HCT116 (cell line): ENCODE measurements at regions not wholly inside any gene's neighbourhood (a gene's known extent, or its start where the extent isn't known, plus 50 kb on each side); places are given as distances from the start of the nearest gene placed in this dataset.

Experiments
- ATAC-seq: fragments of 200-7000 bp; cut with Tn5 transposase; 2 replicates; pipeline ENCODE4 v1.9.1; 2020; ENCODE audit warnings: mild to moderate bottlenecking, moderate library complexity
- BruUV-seq: library from RNA; stranded (reverse); fragments of 400-500 nt; replicated peaks from 2 replicates; lab custom pipeline; 2021; lab: Mats Ljungman, UMichigan
- CTCF ChIA-PET: fragments of 300-600 bp; sonication (Branson Sonifier 250); formaldehyde crosslinking; loops from one replicate; lab custom pipeline; 2021; ENCODE audit warnings: antibody characterized with exemption; lab: Charles Lee
- POLR2A ChIA-PET: fragments of 300-600, 350-600 bp; sonication (Branson Sonifier 250); formaldehyde crosslinking; loops from one replicate; lab custom pipeline; 2021; ENCODE audit warnings: antibody characterized with exemption; lab: Charles Lee
- RAD21 ChIA-PET, 2 experiments: fragments of 300-600 bp; sonication (Branson Sonifier 250); formaldehyde crosslinking; loops; one replicate each; lab custom pipeline; 2023; ENCODE audit warnings: low total read pairs in 2 of 2; ENCODE audit not compliant: uncharacterized antibody in 2 of 2, unreplicated experiment in 2 of 2, low non-redundant PET in 1 of 2; lab: Charles Lee
- DNase-seq: peaks from one replicate; pipeline ENCODE4 v3.0.0-alpha.2; 2010; ENCODE audit warnings: low read depth, low spot score
- H2AFZ ChIP-seq: fragments of 200-600 bp; shearing (Covaris generic), sonication (generic); 2 replicates; pipeline ENCODE4 v1.6.1; 2017; ENCODE audit warnings: low read depth, mixed run types, mixed read lengths, antibody characterized with exemption, low read length; ENCODE audit not compliant: poor library complexity, severe bottlenecking
- H3K27ac ChIP-seq: 2 replicates; pipeline ENCODE4 v1.5.1; 2012; ENCODE audit warnings: low read depth, low read length
- H3K27me3 ChIP-seq: fragments of 200-600 bp; sonication (generic); 2 replicates; pipeline ENCODE4 v1.6.1; 2016; ENCODE audit warnings: mixed run types, low read length, mixed read lengths; ENCODE audit not compliant: insufficient read depth
- H3K36me3 ChIP-seq, 2 experiments: fragments of 200-500 bp in 1 of 2; fragments of 200-600 bp in 1 of 2; sonication (Bioruptor generic) in 1 of 2; sonication (generic) in 1 of 2; 2 replicates each; pipeline versions ENCODE4 v1.5.1 to v1.6.1; 2014 to 2016; ENCODE audit warnings: low read length in 2 of 2, inconsistent platforms in 1 of 2, mixed read lengths in 1 of 2, mixed run types in 1 of 2; ENCODE audit not compliant: insufficient read depth in 2 of 2, control insufficient read depth in 1 of 2
- H3K4me1 ChIP-seq, 2 experiments: fragments of 200-600 bp in 1 of 2; sonication (generic) in 1 of 2; 2 replicates each; pipeline versions ENCODE4 v1.5.1 to v1.6.1; 2012 to 2017; ENCODE audit warnings: low read length in 2 of 2, inconsistent platforms in 1 of 2, mild to moderate bottlenecking in 1 of 2, mixed read lengths in 1 of 2, mixed run types in 1 of 2, moderate library complexity in 1 of 2; ENCODE audit not compliant: insufficient read depth in 2 of 2, control insufficient read depth in 1 of 2
- H3K4me2 ChIP-seq: fragments of 200-600 bp; sonication (generic); 2 replicates; pipeline ENCODE4 v1.6.1; 2017; ENCODE audit warnings: mixed run types, low read length, mixed read lengths
- H3K4me3 ChIP-seq, 2 experiments: fragments of 200-600 bp in 1 of 2; sonication (generic) in 1 of 2; replicated peaks in 1 of 2; 2 replicates each; pipeline ENCODE4 v1.5.1; 2011 to 2016; ENCODE audit warnings: low read length in 2 of 2, control low read depth in 1 of 2, low read depth in 1 of 2, mild to moderate bottlenecking in 1 of 2, mixed read lengths in 1 of 2, mixed run types in 1 of 2
- H3K79me2 ChIP-seq: fragments of 200-600 bp; sonication (generic); 2 replicates; pipeline ENCODE4 v1.6.1; 2017; ENCODE audit warnings: mild to moderate bottlenecking, mixed run types, low read length, moderate library complexity, mixed read lengths; ENCODE audit not compliant: insufficient read depth
- H3K9ac ChIP-seq: fragments of 200-600 bp; sonication (generic); 2 replicates; pipeline ENCODE4 v1.6.1; 2016; ENCODE audit warnings: low read length, mixed read lengths
- H3K9me2 ChIP-seq: fragments of 200-600 bp; sonication (generic), shearing (Covaris generic); 2 replicates; pipeline ENCODE4 v1.6.1; 2017; ENCODE audit warnings: mixed run types, mild to moderate bottlenecking, moderate library complexity; ENCODE audit not compliant: insufficient read depth
- H3K9me3 ChIP-seq, 2 experiments: fragments of 200-500 bp in 1 of 2; fragments of 200-600 bp in 1 of 2; sonication (Bioruptor generic) in 1 of 2; sonication (generic) in 1 of 2; 2 replicates each; pipeline ENCODE4 v1.6.1; 2014 to 2017; ENCODE audit warnings: low read length in 2 of 2, mixed read lengths in 2 of 2, inconsistent platforms in 1 of 2, low read depth in 1 of 2, mild to moderate bottlenecking in 1 of 2, mixed run types in 1 of 2, moderate library complexity in 1 of 2; ENCODE audit not compliant: control insufficient read depth in 1 of 2, insufficient read depth in 1 of 2
- H4K20me1 ChIP-seq: fragments of 200-600 bp; sonication (generic), shearing (Covaris generic); 2 replicates; pipeline ENCODE4 v1.6.1; 2017; ENCODE audit warnings: mixed run types, mild to moderate bottlenecking, moderate library complexity; ENCODE audit not compliant: insufficient read depth
- ATF3 ChIP-seq: IDR thresholded peaks from 2 replicates; pipeline ENCODE4 v1.6.1; 2012
- CBX3 ChIP-seq: IDR thresholded peaks from 2 replicates; pipeline ENCODE4 v1.6.1; 2012; ENCODE audit warnings: low read depth
- CTCF ChIP-seq, 3 experiments: fragments of 200-600 bp in 1 of 3; sonication (generic) in 1 of 3; IDR thresholded peaks in 2 of 3; conservative IDR thresholded peaks in 1 of 3; 2 replicates each; pipeline ENCODE4 v1.5.1; 2012 to 2017; ENCODE audit warnings: low read depth in 2 of 3, low read length in 2 of 3, antibody characterized with exemption in 1 of 3, borderline replicate concordance in 1 of 3, control low read depth in 1 of 3, mild to moderate bottlenecking in 1 of 3, mixed read lengths in 1 of 3, mixed run types in 1 of 3, moderate library complexity in 1 of 3; ENCODE audit not compliant: insufficient read depth in 1 of 3
- EGR1 ChIP-seq: IDR thresholded peaks from 2 replicates; pipeline ENCODE4 v1.6.1; 2012; ENCODE audit warnings: low read depth
- ELF1 ChIP-seq: IDR thresholded peaks from 2 replicates; pipeline ENCODE4 v1.6.1; 2012; ENCODE audit warnings: low read depth, borderline replicate concordance
- EZH2 ChIP-seq: fragments of 200-600 bp; sonication (generic); IDR thresholded peaks from 2 replicates; pipeline ENCODE4 v1.6.1; 2017; ENCODE audit warnings: antibody characterized with exemption, mixed run types
- EZH2phosphoT487 ChIP-seq: fragments of 200-600 bp; IDR thresholded peaks from 2 replicates; pipeline ENCODE4 v1.6.1; 2018; ENCODE audit warnings: antibody characterized with exemption, borderline replicate concordance
- FOSL1 ChIP-seq: IDR thresholded peaks from 2 replicates; pipeline ENCODE4 v1.6.1; 2012; ENCODE audit warnings: low read depth
- JUND ChIP-seq: IDR thresholded peaks from 2 replicates; pipeline ENCODE4 v1.6.1; 2012
- MAX ChIP-seq: IDR thresholded peaks from 2 replicates; pipeline ENCODE4 v1.6.1; 2012
- POLR2A ChIP-seq: IDR thresholded peaks from 2 replicates; pipeline ENCODE4 v1.7.0; 2011; ENCODE audit warnings: borderline replicate concordance; ENCODE audit not compliant: insufficient read depth, insufficient read length; ENCODE audit errors: extremely low read depth
- REST ChIP-seq: IDR thresholded peaks from 2 replicates; pipeline ENCODE4 v1.6.1; 2012; ENCODE audit warnings: low read depth
- SIN3A ChIP-seq: IDR thresholded peaks from 2 replicates; pipeline ENCODE4 v1.6.1; 2012; ENCODE audit warnings: low read depth
- SRF ChIP-seq: IDR thresholded peaks from 2 replicates; pipeline ENCODE4 v1.6.1; 2012; ENCODE audit warnings: low read depth
- TCF7L2 ChIP-seq: IDR thresholded peaks from 2 replicates; pipeline ENCODE4 v1.7.0; 2011; ENCODE audit warnings: borderline replicate concordance, inconsistent platforms; ENCODE audit not compliant: insufficient read depth, insufficient read length; ENCODE audit errors: extremely low read depth
- ZBTB33 ChIP-seq: IDR thresholded peaks from 2 replicates; pipeline ENCODE4 v1.6.1; 2011; ENCODE audit warnings: mild to moderate bottlenecking, low read length, moderate library complexity; ENCODE audit not compliant: insufficient replicate concordance; ENCODE audit errors: extremely low read depth
- ZFX ChIP-seq: fragments of 450-650 bp; IDR thresholded peaks from 2 replicates; pipeline ENCODE4 v1.6.1; 2017
- ZNF274 ChIP-seq: fragments of 200-500 bp; sonication (Bioruptor generic); IDR thresholded peaks from 2 replicates; pipeline ENCODE4 v1.6.1; 2014; ENCODE audit warnings: mild to moderate bottlenecking, low read depth, low read length, inconsistent platforms
- intact Hi-C: fragments of 100-400 bp; cut with micrococcal nuclease; formaldehyde crosslinking; loops from 2 replicates; pipeline ENCODE4 v1.10.0; 2022

- H4K20me1 ChIP-seq, result no peaks in the 10 kb centered on the region
- H3K27ac ChIP-seq, result no peak overlapping the region
- H3K4me1 ChIP-seq, result peaks cover 0 to 9% of the 10 kb centered on the region in 2 experiments; a peak in 2 of 4 replicates
- no peak for ATAC-seq
- no peak overlapping the region for H3K9ac ChIP-seq
- ChIA-PET POLR2A (no interaction called here), RAD21 (no interaction called here), CTCF (interaction anchor here (1.4 kb wide), 1 partner anchor 285 kb away, joined by 4 read pairs; no protein-coding TSS in a partner anchor)
- peak overlapping the region; percentile 19 for H2AFZ ChIP-seq
- no peaks in the 10 kb centered on the region for H3K36me3 ChIP-seq
- H3K4me3 ChIP-seq, result no peak overlapping the region
- H3K4me2 ChIP-seq, result no peak overlapping the region
- TF ChIP-seq EGR1 (no peak), EZH2phosphoT487 (no peak), EZH2 (no peak), ZFX (no peak), ELF1 (no peak), ATF3 (no peak), JUND (no peak), MAX (no peak), TCF7L2 (no peak), POLR2A (no peak), FOSL1 (no peak), SRF (no peak), CBX3 (no peak), CTCF (IDR thresholded peaks at IDR 0.05 in 2 of 3, conservative IDR thresholded peaks at IDR 0.05 in 1 of 3; ENCODE audit: borderline replicate concordance in 1 of 3, insufficient read depth in 1 of 3, low read depth in 2 of 3, low read length in 2 of 3) (no peak), ZNF274 (no peak), REST (no peak), SIN3A (no peak), ZBTB33 (no peak)
- TF ChIP-seq, all 23 proteins: peak for 0
- no peak for DNase-seq
- intact Hi-C loops, result no loop called here
- Histone ChIP-seq H3K9me3 (no peaks in the 10 kb centered on the region), H3K79me2 (no peaks in the 10 kb centered on the region), H3K9me2 (no peaks in the 10 kb centered on the region), H3K27me3 (no peaks in the 10 kb centered on the region)
- no TSS peak for BruUV-seq
Measured at GRCh38 chr17:71757956-71758355, 362.9 kb upstream of the SOX9 start.
